ENCODE measurements at regions not wholly inside any gene's neighbourhood (a gene's known extent, or its start where the extent isn't known, plus 50 kb on each side); places are given as distances from the start of the nearest gene placed in this dataset.

- TF ChIP-seq CTCF (IDR thresholded peaks at IDR 0.05; ENCODE audit: insufficient read depth, low read depth, low read length) = no peak
- Histone ChIP-seq H3K27me3 (ENCODE audit: control insufficient read depth, insufficient read depth, low read length) (no peaks in the 10 kb centered on the region), H3K4me3 (ENCODE audit: low read depth, low read length) (no peak overlapping the region), H3K36me3 (ENCODE audit: control insufficient read depth, insufficient read depth, low read length) (no peaks in the 10 kb centered on the region)
- CTCF ChIA-PET = no interaction called here
- DNase-seq (ENCODE audit: low read depth) = no peak
- POLR2A ChIA-PET = no interaction called here
Observed at GRCh38 chr4:15148199-15148598, 145.9 kb downstream of the CPEB2 start.

- ChIA-PET CTCF (interaction anchor here (1.2 kb wide), 1 partner anchor 11 kb away, joined by 8 read pairs; no protein-coding TSS in a partner anchor), POLR2A (no interaction called here)
- TF ChIP-seq CTCF (IDR thresholded peaks at IDR 0.05; ENCODE audit: insufficient read depth, low read depth, low read length) = no peak
- no peak for DNase-seq (ENCODE audit: low read depth)
- H3K27me3 ChIP-seq (ENCODE audit: control insufficient read depth, insufficient read depth, low read length) = no peaks in the 10 kb centered on the region
- H3K4me3 ChIP-seq (ENCODE audit: low read depth, low read length) = no peak overlapping the region
- no peaks in the 10 kb centered on the region for H3K36me3 ChIP-seq (ENCODE audit: control insufficient read depth, insufficient read depth, low read length)
Observed at GRCh38 chr4:15148691-15149090, 146.4 kb downstream of the CPEB2 start.

- CTCF ChIA-PET = interaction anchor here (0.6 to 1.2 kb wide), 4 partner anchors 10 to 1495 kb away, joined by 3 to 8 read pairs (median 5); no protein-coding TSS in a partner anchor
Observed at GRCh38 chr4:15149234-15149838, 147.1 kb downstream of the CPEB2 start.

GRCh38 chr4:15149839-15150592 lies 147.7 kb downstream of the CPEB2 start:
- DNase-seq (ENCODE audit: low read depth) = peak; percentile 21
- POLR2A ChIA-PET = no interaction called here
- Histone ChIP-seq H3K27me3 (ENCODE audit: control insufficient read depth, insufficient read depth, low read length) (no peaks in the 10 kb centered on the region), H3K36me3 (ENCODE audit: control insufficient read depth, insufficient read depth, low read length) (no peaks in the 10 kb centered on the region), H3K4me3 (ENCODE audit: low read depth, low read length) (no peak overlapping the region)
- peak; percentile 44 for TF ChIP-seq CTCF (IDR thresholded peaks at IDR 0.05; ENCODE audit: insufficient read depth, low read depth, low read length)
- CTCF ChIA-PET = interaction anchor here (0.6 to 1.2 kb wide), 6 partner anchors 9 to 1496 kb away, joined by 3 to 8 read pairs (median 4); no protein-coding TSS in a partner anchor

More at GRCh38 chr4:15149234-15149838, 147.1 kb downstream of the CPEB2 start:
- DNase-seq (ENCODE audit: low read depth) = no peak
- TF ChIP-seq CTCF (IDR thresholded peaks at IDR 0.05; ENCODE audit: insufficient read depth, low read depth, low read length) = no peak
- POLR2A ChIA-PET = no interaction called here
- Histone ChIP-seq H3K4me3 (ENCODE audit: low read depth, low read length) (no peak overlapping the region), H3K36me3 (ENCODE audit: control insufficient read depth, insufficient read depth, low read length) (no peaks in the 10 kb centered on the region), H3K27me3 (ENCODE audit: control insufficient read depth, insufficient read depth, low read length) (no peaks in the 10 kb centered on the region)

- TF ChIP-seq CTCF (IDR thresholded peaks at IDR 0.05; ENCODE audit: insufficient read depth, low read depth, low read length) = no peak
Observed at GRCh38 chr4:15150631-15151030, 148.3 kb downstream of the CPEB2 start.

More at GRCh38 chr4:15150631-15151030, 148.3 kb downstream of the CPEB2 start:
- DNase-seq (ENCODE audit: low read depth) = no peak
- POLR2A ChIA-PET = no interaction called here
- no peak overlapping the region for H3K4me3 ChIP-seq (ENCODE audit: low read depth, low read length)
- CTCF ChIA-PET = interaction anchor here (0.6 to 0.7 kb wide), 2 partner anchors 10 to 892 kb away, joined by 3 read pairs; no protein-coding TSS in a partner anchor
- no peaks in the 10 kb centered on the region for H3K27me3 ChIP-seq (ENCODE audit: control insufficient read depth, insufficient read depth, low read length)
- no peaks in the 10 kb centered on the region for H3K36me3 ChIP-seq (ENCODE audit: control insufficient read depth, insufficient read depth, low read length)

Data from BJ (cell line).